GM18505 (cell line): ENCODE measurements at regions not wholly inside any gene's neighbourhood (a gene's known extent, or its start where the extent isn't known, plus 50 kb on each side); places are given as distances from the start of the nearest gene placed in this dataset.

Experiments
- ATAC-seq: cut with Tn5 transposase; IDR thresholded peaks from one replicate; pipeline ENCODE4 v1.9.1; 2021; ENCODE audit not compliant: unreplicated experiment
- POLR2A ChIP-seq: IDR thresholded peaks from 4 replicates; pipeline ENCODE4 v1.6.1; 2011; ENCODE audit warnings: borderline replicate concordance; ENCODE audit not compliant: insufficient read depth, insufficient read length; ENCODE audit errors: extremely low read depth

- no peak for ATAC-seq
- no peak for TF ChIP-seq POLR2A
These were observed 275.4 kb upstream of the CPEB2 start for GRCh38 chr4:14726877-14727361.

GRCh38 chr4:14729282-14730000, 272.8 kb upstream of the CPEB2 start:
- ATAC-seq: no peak
- no peak for TF ChIP-seq POLR2A

- no peak for TF ChIP-seq POLR2A
- no peak for ATAC-seq
These were observed 260.2 kb upstream of the CPEB2 start for GRCh38 chr4:14742054-14742453.

DNA sequence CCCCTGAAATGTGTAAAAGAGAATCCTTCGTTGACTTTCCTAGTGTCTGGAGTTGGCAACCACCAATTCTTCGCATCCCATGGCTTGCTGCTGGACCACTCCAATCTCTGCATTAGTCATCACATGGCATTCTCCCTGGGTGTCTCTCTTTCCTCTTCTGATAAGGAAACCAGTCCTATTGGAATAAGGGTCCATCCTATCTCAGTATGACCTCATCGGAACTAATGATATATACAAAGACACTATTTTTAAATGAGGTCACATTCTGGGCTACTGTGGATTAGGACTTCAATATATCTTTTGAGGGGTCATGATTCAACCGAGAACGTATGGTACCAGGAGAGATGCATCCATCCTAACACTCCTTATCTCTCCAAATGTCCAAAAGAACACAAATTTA, 259.1 kb upstream of the CPEB2 start:
- no peak for ATAC-seq
- TF ChIP-seq POLR2A: no peak

- TF ChIP-seq POLR2A: no peak
- no peak for ATAC-seq
These were observed 258.7 kb upstream of the CPEB2 start for GRCh38 chr4:14743601-14744000.

DNA sequence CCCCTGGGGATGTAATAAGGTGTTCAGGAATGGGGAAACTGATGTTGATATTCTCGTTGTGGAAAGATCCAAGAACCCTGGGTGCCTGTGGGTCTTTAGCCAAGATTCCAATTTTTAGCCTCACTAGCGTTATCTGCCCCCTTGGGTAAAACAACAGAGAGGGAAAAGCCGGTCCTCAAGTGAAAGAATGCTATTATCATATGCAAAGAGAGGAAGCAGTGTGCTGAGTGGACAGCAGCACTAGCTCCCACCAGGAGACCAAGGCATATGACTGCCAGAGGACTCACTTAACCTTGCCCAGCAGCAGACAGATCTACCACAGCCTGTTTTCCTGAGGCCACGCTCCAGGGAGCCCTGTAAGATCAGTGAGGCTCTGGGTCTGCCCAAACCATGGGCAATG, 257.9 kb upstream of the CPEB2 start:
- TF ChIP-seq POLR2A: no peak
- no peak for ATAC-seq

- TF ChIP-seq POLR2A: no peak
- no peak for ATAC-seq
These were observed 252.4 kb upstream of the CPEB2 start for GRCh38 chr4:14749910-14750309.

DNA sequence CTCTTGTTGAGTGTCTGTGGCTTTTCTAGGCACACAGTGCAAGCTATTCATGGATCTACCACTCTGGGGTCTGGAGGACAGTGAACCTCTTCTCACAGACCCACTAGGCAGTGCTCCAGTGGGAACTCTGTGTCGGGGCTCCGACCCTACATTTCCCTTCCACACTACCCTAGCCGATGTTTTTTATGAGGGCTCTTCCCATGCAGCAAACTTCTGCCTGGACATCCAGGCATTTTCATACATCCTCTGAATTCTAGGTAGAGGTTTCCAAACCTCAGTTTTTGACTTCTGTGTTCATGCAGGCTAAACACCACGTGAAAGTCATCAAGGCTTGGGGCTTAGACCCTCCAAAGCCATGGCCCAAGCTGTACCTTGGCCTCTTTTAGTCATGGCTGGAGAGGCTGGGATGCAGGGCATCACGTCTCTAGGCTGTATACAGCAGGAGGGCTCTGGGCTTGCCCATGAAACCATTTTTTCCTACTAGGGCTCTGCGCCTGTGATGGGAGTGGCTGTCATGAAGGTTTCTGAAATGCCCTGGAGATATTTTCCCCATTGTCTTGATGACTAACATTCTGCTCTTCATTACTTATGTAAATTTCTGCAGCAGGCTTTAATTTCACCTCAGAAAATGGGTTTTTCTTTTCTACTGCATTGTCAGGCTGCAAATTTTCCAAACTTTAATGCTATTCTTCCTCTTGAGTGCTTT, 249.8 kb upstream of the CPEB2 start:
- no peak for ATAC-seq
- TF ChIP-seq POLR2A: no peak

GRCh38 chr4:14767142-14767541, 235.1 kb upstream of the CPEB2 start:
- no peak for ATAC-seq

DNA sequence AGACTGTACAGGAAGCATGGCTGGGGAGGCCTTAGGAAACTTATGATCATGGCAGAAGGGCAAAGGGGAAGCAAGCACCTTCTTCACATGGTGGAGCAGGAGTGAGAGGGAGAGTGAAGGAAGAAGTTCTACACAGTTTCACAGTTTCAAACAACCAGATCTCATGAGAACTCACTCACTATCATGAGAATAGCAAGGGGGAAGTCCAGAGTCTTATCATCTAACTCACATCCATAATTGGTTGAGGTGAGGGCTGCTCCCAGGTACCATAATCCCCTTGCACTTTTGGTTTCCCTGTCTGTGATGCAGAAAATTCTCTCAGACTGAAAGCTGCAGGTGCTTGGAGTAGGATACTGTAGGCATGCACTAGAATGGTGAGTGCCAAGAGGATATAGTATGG, 233.8 kb upstream of the CPEB2 start:
- no peak for TF ChIP-seq POLR2A
- no peak for ATAC-seq

More at GRCh38 chr4:14767142-14767541, 235.1 kb upstream of the CPEB2 start:
- TF ChIP-seq POLR2A: no peak

GRCh38 chr4:14769993-14770392, 232.3 kb upstream of the CPEB2 start:
- no peak for ATAC-seq
- no peak for TF ChIP-seq POLR2A

- no peak for ATAC-seq
These were observed 231.2 kb upstream of the CPEB2 start for GRCh38 chr4:14771094-14771493.

GRCh38 chr4:14771504-14772175, 230.6 kb upstream of the CPEB2 start:
- no peak for TF ChIP-seq POLR2A
- no peak for ATAC-seq

More at GRCh38 chr4:14771094-14771493, 231.2 kb upstream of the CPEB2 start:
- TF ChIP-seq POLR2A: no peak
